LoVo (cell line): ENCODE measurements at regions not wholly inside any gene's neighbourhood (a gene's known extent, or its start where the extent isn't known, plus 50 kb on each side); places are given as distances from the start of the nearest gene placed in this dataset.

Experiments used
- DNase-seq: peaks from one replicate; pipeline ENCODE4 v3.0.0-alpha.2; 2016; ENCODE audit warnings: low spot score

DNA sequence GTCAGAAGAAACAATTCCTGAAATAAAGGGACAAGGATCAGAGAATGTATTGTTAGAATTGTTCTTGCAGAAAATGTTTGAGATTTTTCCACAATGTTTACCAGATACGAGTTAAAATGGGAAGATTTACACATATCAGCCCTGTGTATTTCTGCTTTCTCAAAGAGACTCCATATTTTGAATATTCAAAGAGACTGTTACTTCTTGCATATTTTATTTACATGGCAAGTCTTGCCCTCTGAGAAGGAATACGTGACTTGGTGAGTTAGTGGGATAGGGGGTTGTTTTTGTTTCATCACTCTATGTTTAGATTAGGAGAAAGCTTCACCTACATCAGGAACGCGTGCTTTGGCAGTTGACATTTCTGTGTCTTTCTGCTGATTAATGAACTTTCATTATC is 56.1 kb upstream of the ZDHHC17 start:
- no peak for DNase-seq

DNA sequence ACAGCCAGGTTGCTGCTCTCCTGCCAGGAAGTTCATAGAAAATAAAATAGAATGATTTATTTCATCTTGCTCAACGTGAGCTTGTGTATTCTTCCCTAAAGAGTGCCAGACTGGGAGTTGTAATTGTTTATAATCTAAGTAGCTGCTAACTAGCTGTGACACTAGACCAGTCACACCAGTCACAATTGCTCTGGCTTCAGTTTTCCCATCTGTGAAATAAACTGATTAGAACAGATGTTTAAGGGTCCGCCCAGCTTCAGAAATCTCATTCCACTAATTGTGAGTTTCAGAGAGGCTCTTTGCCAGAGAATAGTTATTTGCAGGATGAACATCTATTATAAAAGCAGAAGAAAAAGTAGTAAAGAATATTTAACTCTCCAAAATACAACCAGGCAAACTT is 55.6 kb upstream of the ZDHHC17 start:
- no peak for DNase-seq

DNA sequence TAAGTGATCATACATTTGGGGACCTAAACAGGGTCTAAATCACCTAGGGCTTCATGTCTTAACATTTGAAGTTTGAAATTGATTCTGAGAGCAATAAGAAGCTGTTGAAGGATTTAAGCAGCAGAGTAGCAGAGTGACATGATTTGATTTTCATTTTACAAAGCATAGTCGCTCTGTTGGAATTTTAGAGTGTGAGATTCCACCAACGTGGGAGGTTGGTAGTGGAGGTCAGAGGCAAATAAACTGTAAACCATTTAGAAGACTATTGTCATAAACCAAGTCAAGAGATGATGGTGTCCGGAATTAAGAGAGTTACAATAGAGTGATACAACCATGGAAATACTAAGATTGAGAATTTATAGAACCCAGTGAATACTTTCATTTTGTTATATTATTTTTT is 52.7 kb upstream of the ZDHHC17 start:
- no peak for DNase-seq

DNA sequence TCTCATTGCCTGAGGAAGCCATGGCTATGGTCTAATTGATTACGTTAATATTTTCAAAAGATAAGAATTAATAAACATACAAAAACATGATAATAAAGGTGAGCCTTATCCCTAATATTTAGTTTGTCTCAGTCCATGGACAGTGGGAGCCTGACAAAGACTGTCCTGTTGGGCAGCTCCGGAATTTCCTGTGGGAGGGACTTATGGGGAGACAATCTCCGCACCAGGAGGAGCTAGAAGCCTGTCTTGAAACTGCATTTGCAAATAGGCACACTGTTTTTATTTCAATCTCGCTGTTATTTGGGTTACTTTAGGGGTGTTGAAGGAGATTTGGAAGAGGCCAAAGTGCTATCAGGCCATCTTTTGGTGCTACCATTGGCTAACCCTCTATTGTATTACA is 50.8 kb upstream of the ZDHHC17 start:
- DNase-seq: no peak

DNA sequence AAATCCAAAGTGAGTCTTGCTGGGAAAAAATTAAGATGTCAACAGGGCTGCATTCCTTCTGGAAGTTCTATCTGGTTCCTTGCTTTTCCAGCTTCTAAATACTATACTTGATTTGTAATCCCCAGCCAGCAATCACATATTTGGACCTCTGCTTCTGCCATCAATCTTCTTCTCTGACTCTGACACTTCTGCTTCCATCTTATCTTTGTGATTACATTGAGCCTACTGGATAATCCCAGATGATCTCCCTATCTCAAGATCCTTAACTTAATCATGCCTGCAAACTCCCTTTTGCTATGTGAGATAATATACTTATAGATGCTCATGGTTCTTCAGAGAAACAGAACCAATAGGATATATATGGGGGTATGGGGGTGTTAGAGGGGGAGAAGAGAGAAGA is 49.9 kb upstream of the ZDHHC17 start:
- no peak for DNase-seq
